ENCODE measurements at regions not wholly inside any gene's neighbourhood (a gene's known extent, or its start where the extent isn't known, plus 50 kb on each side); places are given as distances from the start of the nearest gene placed in this dataset.

- TF ChIP-seq POLR2A (IDR thresholded peaks at IDR 0.05; ENCODE audit: low read depth) = no peak
- TF ChIP-seq CTCF (IDR thresholded peaks at IDR 0.05) = no peak
- TF ChIP-seq POLR2AphosphoS5 (IDR thresholded peaks at IDR 0.05) = no peak
- no peak for TF ChIP-seq EP300 (IDR thresholded peaks at IDR 0.05)
Observed at GRCh38 chr4:156534205-156534604, 437.4 kb downstream of the PDGFC start.

Data from esophagus muscularis mucosa (tissue), 4 donors.